ENCODE measurements at regions not wholly inside any gene's neighbourhood (a gene's known extent, or its start where the extent isn't known, plus 50 kb on each side); places are given as distances from the start of the nearest gene placed in this dataset.

DNA sequence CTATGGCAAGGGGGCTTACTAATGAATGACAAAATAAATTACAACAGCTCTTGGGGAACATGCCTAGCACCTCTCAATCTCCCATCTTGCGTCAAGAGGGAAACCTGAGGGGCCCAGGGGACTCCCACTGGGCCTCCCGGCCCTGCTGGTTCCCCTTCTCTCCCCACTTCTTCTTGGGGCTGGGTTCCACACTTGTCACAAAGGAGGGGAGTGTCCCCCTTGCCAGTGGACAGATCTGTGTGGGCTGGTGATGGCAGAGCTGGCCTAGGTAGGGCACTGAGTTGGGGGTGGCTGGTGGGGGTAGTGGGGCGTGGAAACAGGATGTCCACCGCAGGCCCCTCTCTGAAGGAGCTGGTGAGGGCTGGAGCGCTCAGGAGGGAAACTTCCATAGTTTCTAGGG, 184.0 kb upstream of the HAAO start:
- no peak for TF ChIP-seq FOXP2 (optimal IDR thresholded peaks at IDR 0.05; ENCODE audit: borderline replicate concordance, extremely low read depth, extremely low read length, insufficient read depth)
- TF ChIP-seq SIN3A (IDR thresholded peaks at IDR 0.05; ENCODE audit: borderline replicate concordance, insufficient read depth, low read length), result no peak
- TF ChIP-seq, protein P1, sequence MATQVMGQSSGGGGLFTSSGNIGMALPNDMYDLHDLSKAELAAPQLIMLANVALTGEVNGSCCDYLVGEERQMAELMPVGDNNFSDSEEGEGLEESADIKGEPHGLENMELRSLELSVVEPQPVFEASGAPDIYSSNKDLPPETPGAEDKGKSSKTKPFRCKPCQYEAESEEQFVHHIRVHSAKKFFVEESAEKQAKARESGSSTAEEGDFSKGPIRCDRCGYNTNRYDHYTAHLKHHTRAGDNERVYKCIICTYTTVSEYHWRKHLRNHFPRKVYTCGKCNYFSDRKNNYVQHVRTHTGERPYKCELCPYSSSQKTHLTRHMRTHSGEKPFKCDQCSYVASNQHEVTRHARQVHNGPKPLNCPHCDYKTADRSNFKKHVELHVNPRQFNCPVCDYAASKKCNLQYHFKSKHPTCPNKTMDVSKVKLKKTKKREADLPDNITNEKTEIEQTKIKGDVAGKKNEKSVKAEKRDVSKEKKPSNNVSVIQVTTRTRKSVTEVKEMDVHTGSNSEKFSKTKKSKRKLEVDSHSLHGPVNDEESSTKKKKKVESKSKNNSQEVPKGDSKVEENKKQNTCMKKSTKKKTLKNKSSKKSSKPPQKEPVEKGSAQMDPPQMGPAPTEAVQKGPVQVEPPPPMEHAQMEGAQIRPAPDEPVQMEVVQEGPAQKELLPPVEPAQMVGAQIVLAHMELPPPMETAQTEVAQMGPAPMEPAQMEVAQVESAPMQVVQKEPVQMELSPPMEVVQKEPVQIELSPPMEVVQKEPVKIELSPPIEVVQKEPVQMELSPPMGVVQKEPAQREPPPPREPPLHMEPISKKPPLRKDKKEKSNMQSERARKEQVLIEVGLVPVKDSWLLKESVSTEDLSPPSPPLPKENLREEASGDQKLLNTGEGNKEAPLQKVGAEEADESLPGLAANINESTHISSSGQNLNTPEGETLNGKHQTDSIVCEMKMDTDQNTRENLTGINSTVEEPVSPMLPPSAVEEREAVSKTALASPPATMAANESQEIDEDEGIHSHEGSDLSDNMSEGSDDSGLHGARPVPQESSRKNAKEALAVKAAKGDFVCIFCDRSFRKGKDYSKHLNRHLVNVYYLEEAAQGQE (IDR thresholded peaks at IDR 0.05; ENCODE audit: insufficient read depth in 1 of 2, low read depth in 2 of 2, low read length in 2 of 2), result no peak

Data from PFSK-1 (cell line).